H7 (cell line): ENCODE measurements at regions not wholly inside any gene's neighbourhood (a gene's known extent, or its start where the extent isn't known, plus 50 kb on each side); places are given as distances from the start of the nearest gene placed in this dataset.

Experiments
- DNase-seq: peaks from one replicate; pipeline ENCODE4 v3.0.0; 2012
- H3K27me3 ChIP-seq: 2 replicates; pipeline ENCODE4 v1.6.0; 2011; ENCODE audit warnings: mild to moderate bottlenecking, low read length; ENCODE audit not compliant: control insufficient read depth, insufficient read depth
- H3K36me3 ChIP-seq: replicated peaks from 2 replicates; pipeline ENCODE4 v1.5.1; 2011; ENCODE audit warnings: low read length; ENCODE audit not compliant: control insufficient read depth, insufficient read depth
- H3K4me3 ChIP-seq: 2 replicates; pipeline ENCODE4 v1.5.1; 2011; ENCODE audit warnings: low read depth, mild to moderate bottlenecking, control low read depth, low read length, moderate library complexity; ENCODE audit not compliant: insufficient read depth

GRCh38 chr3:144141074-144141473 is 169.5 kb downstream of the DIPK2A start:
- no peak overlapping the region for H3K4me3 ChIP-seq
- no peaks in the 10 kb centered on the region for H3K27me3 ChIP-seq
- H3K36me3 ChIP-seq, result no peaks in the 10 kb centered on the region
- DNase-seq, result no peak

- Histone ChIP-seq H3K27me3 (no peaks in the 10 kb centered on the region), H3K36me3 (no peaks in the 10 kb centered on the region), H3K4me3 (no peak overlapping the region)
- no peak for DNase-seq
Observed at GRCh38 chr3:144141496-144141895, 169.9 kb downstream of the DIPK2A start.

- H3K27me3 ChIP-seq, result no peaks in the 10 kb centered on the region
- H3K4me3 ChIP-seq, result no peak overlapping the region
- DNase-seq, result no peak
- no peaks in the 10 kb centered on the region for H3K36me3 ChIP-seq
Observed at GRCh38 chr3:144142151-144142840, 170.7 kb downstream of the DIPK2A start.

GRCh38 chr3:144148356-144148755 is 176.7 kb downstream of the DIPK2A start:
- Histone ChIP-seq H3K27me3 (no peaks in the 10 kb centered on the region), H3K36me3 (no peaks in the 10 kb centered on the region), H3K4me3 (no peak overlapping the region)
- DNase-seq, result no peak

GRCh38 chr3:144151983-144152382 is 180.4 kb downstream of the DIPK2A start:
- Histone ChIP-seq H3K36me3 (no peaks in the 10 kb centered on the region), H3K4me3 (no peak overlapping the region), H3K27me3 (no peaks in the 10 kb centered on the region)
- no peak for DNase-seq

- no peaks in the 10 kb centered on the region for H3K36me3 ChIP-seq
- H3K4me3 ChIP-seq, result no peak overlapping the region
- no peak for DNase-seq
- no peaks in the 10 kb centered on the region for H3K27me3 ChIP-seq
Observed at GRCh38 chr3:144160627-144161026, 189.0 kb downstream of the DIPK2A start.

- no peak overlapping the region for H3K4me3 ChIP-seq
- H3K36me3 ChIP-seq, result no peaks in the 10 kb centered on the region
- no peaks in the 10 kb centered on the region for H3K27me3 ChIP-seq
- DNase-seq, result no peak
Observed at GRCh38 chr3:144162042-144162441, 190.4 kb downstream of the DIPK2A start.

- Histone ChIP-seq H3K27me3 (no peaks in the 10 kb centered on the region), H3K36me3 (no peaks in the 10 kb centered on the region), H3K4me3 (no peak overlapping the region)
- DNase-seq, result no peak
Observed at GRCh38 chr3:144164352-144164751, 192.7 kb downstream of the DIPK2A start.

GRCh38 chr3:144165482-144165881 is 193.9 kb downstream of the DIPK2A start:
- Histone ChIP-seq H3K4me3 (no peak overlapping the region), H3K27me3 (no peaks in the 10 kb centered on the region), H3K36me3 (no peaks in the 10 kb centered on the region)
- no peak for DNase-seq

- H3K27me3 ChIP-seq, result no peaks in the 10 kb centered on the region
Observed at GRCh38 chr3:144167634-144168033, 196.0 kb downstream of the DIPK2A start.

GRCh38 chr3:144173491-144173890 is 201.9 kb downstream of the DIPK2A start:
- DNase-seq, result no peak
- H3K27me3 ChIP-seq, result no peaks in the 10 kb centered on the region
- no peak overlapping the region for H3K4me3 ChIP-seq
- H3K36me3 ChIP-seq, result no peaks in the 10 kb centered on the region

More at GRCh38 chr3:144167634-144168033, 196.0 kb downstream of the DIPK2A start:
- no peak for DNase-seq
- no peaks in the 10 kb centered on the region for H3K36me3 ChIP-seq
- no peak overlapping the region for H3K4me3 ChIP-seq

GRCh38 chr3:144175644-144176425 is 204.2 kb downstream of the DIPK2A start:
- no peaks in the 10 kb centered on the region for H3K36me3 ChIP-seq
- no peaks in the 10 kb centered on the region for H3K27me3 ChIP-seq
- no peak for DNase-seq
- H3K4me3 ChIP-seq, result no peak overlapping the region

- Histone ChIP-seq H3K27me3 (no peaks in the 10 kb centered on the region), H3K4me3 (no peak overlapping the region), H3K36me3 (no peaks in the 10 kb centered on the region)
- DNase-seq, result no peak
Observed at GRCh38 chr3:144177649-144178048, 206.0 kb downstream of the DIPK2A start.

GRCh38 chr3:144178607-144179006 is 207.0 kb downstream of the DIPK2A start:
- Histone ChIP-seq H3K36me3 (no peaks in the 10 kb centered on the region), H3K4me3 (no peak overlapping the region), H3K27me3 (no peaks in the 10 kb centered on the region)
- no peak for DNase-seq

GRCh38 chr3:144181062-144181461 is 209.4 kb downstream of the DIPK2A start:
- Histone ChIP-seq H3K27me3 (no peaks in the 10 kb centered on the region), H3K4me3 (no peak overlapping the region), H3K36me3 (no peaks in the 10 kb centered on the region)
- DNase-seq, result no peak
